HCT116 (cell line): ENCODE measurements at regions not wholly inside any gene's neighbourhood (a gene's known extent, or its start where the extent isn't known, plus 50 kb on each side); places are given as distances from the start of the nearest gene placed in this dataset.

Experiments
- ATAC-seq: fragments of 200-7000 bp; cut with Tn5 transposase; 2 replicates; pipeline ENCODE4 v1.9.1; 2020; ENCODE audit warnings: mild to moderate bottlenecking, moderate library complexity
- BruUV-seq: library from RNA; stranded (reverse); fragments of 400-500 nt; replicated peaks from 2 replicates; lab custom pipeline; 2021; lab: Mats Ljungman, UMichigan
- CTCF ChIA-PET: fragments of 300-600 bp; sonication (Branson Sonifier 250); formaldehyde crosslinking; loops from one replicate; lab custom pipeline; 2021; ENCODE audit warnings: antibody characterized with exemption; lab: Charles Lee
- POLR2A ChIA-PET: fragments of 300-600, 350-600 bp; sonication (Branson Sonifier 250); formaldehyde crosslinking; loops from one replicate; lab custom pipeline; 2021; ENCODE audit warnings: antibody characterized with exemption; lab: Charles Lee
- RAD21 ChIA-PET, 2 experiments: fragments of 300-600 bp; sonication (Branson Sonifier 250); formaldehyde crosslinking; loops; one replicate each; lab custom pipeline; 2023; ENCODE audit warnings: low total read pairs in 2 of 2; ENCODE audit not compliant: uncharacterized antibody in 2 of 2, unreplicated experiment in 2 of 2, low non-redundant PET in 1 of 2; lab: Charles Lee
- DNase-seq: peaks from one replicate; pipeline ENCODE4 v3.0.0-alpha.2; 2010; ENCODE audit warnings: low read depth, low spot score
- H2AFZ ChIP-seq: fragments of 200-600 bp; shearing (Covaris generic), sonication (generic); 2 replicates; pipeline ENCODE4 v1.6.1; 2017; ENCODE audit warnings: low read depth, mixed run types, mixed read lengths, antibody characterized with exemption, low read length; ENCODE audit not compliant: poor library complexity, severe bottlenecking
- H3K27ac ChIP-seq: 2 replicates; pipeline ENCODE4 v1.5.1; 2012; ENCODE audit warnings: low read depth, low read length
- H3K27me3 ChIP-seq: fragments of 200-600 bp; sonication (generic); 2 replicates; pipeline ENCODE4 v1.6.1; 2016; ENCODE audit warnings: mixed run types, low read length, mixed read lengths; ENCODE audit not compliant: insufficient read depth
- H3K36me3 ChIP-seq, 2 experiments: fragments of 200-500 bp in 1 of 2; fragments of 200-600 bp in 1 of 2; sonication (Bioruptor generic) in 1 of 2; sonication (generic) in 1 of 2; 2 replicates each; pipeline versions ENCODE4 v1.5.1 to v1.6.1; 2014 to 2016; ENCODE audit warnings: low read length in 2 of 2, inconsistent platforms in 1 of 2, mixed read lengths in 1 of 2, mixed run types in 1 of 2; ENCODE audit not compliant: insufficient read depth in 2 of 2, control insufficient read depth in 1 of 2
- H3K4me1 ChIP-seq, 2 experiments: fragments of 200-600 bp in 1 of 2; sonication (generic) in 1 of 2; 2 replicates each; pipeline versions ENCODE4 v1.5.1 to v1.6.1; 2012 to 2017; ENCODE audit warnings: low read length in 2 of 2, inconsistent platforms in 1 of 2, mild to moderate bottlenecking in 1 of 2, mixed read lengths in 1 of 2, mixed run types in 1 of 2, moderate library complexity in 1 of 2; ENCODE audit not compliant: insufficient read depth in 2 of 2, control insufficient read depth in 1 of 2
- H3K4me2 ChIP-seq: fragments of 200-600 bp; sonication (generic); 2 replicates; pipeline ENCODE4 v1.6.1; 2017; ENCODE audit warnings: mixed run types, low read length, mixed read lengths
- H3K4me3 ChIP-seq, 2 experiments: fragments of 200-600 bp in 1 of 2; sonication (generic) in 1 of 2; replicated peaks in 1 of 2; 2 replicates each; pipeline ENCODE4 v1.5.1; 2011 to 2016; ENCODE audit warnings: low read length in 2 of 2, control low read depth in 1 of 2, low read depth in 1 of 2, mild to moderate bottlenecking in 1 of 2, mixed read lengths in 1 of 2, mixed run types in 1 of 2
- H3K79me2 ChIP-seq: fragments of 200-600 bp; sonication (generic); 2 replicates; pipeline ENCODE4 v1.6.1; 2017; ENCODE audit warnings: mild to moderate bottlenecking, mixed run types, low read length, moderate library complexity, mixed read lengths; ENCODE audit not compliant: insufficient read depth
- H3K9ac ChIP-seq: fragments of 200-600 bp; sonication (generic); 2 replicates; pipeline ENCODE4 v1.6.1; 2016; ENCODE audit warnings: low read length, mixed read lengths
- H3K9me2 ChIP-seq: fragments of 200-600 bp; sonication (generic), shearing (Covaris generic); 2 replicates; pipeline ENCODE4 v1.6.1; 2017; ENCODE audit warnings: mixed run types, mild to moderate bottlenecking, moderate library complexity; ENCODE audit not compliant: insufficient read depth
- H3K9me3 ChIP-seq, 2 experiments: fragments of 200-500 bp in 1 of 2; fragments of 200-600 bp in 1 of 2; sonication (Bioruptor generic) in 1 of 2; sonication (generic) in 1 of 2; 2 replicates each; pipeline ENCODE4 v1.6.1; 2014 to 2017; ENCODE audit warnings: low read length in 2 of 2, mixed read lengths in 2 of 2, inconsistent platforms in 1 of 2, low read depth in 1 of 2, mild to moderate bottlenecking in 1 of 2, mixed run types in 1 of 2, moderate library complexity in 1 of 2; ENCODE audit not compliant: control insufficient read depth in 1 of 2, insufficient read depth in 1 of 2
- H4K20me1 ChIP-seq: fragments of 200-600 bp; sonication (generic), shearing (Covaris generic); 2 replicates; pipeline ENCODE4 v1.6.1; 2017; ENCODE audit warnings: mixed run types, mild to moderate bottlenecking, moderate library complexity; ENCODE audit not compliant: insufficient read depth
- CBX3 ChIP-seq: IDR thresholded peaks from 2 replicates; pipeline ENCODE4 v1.6.1; 2012; ENCODE audit warnings: low read depth
- CEBPB ChIP-seq: IDR thresholded peaks from 2 replicates; pipeline ENCODE4 v1.6.1; 2012; ENCODE audit warnings: low read depth
- CTCF ChIP-seq, 3 experiments: fragments of 200-600 bp in 1 of 3; sonication (generic) in 1 of 3; IDR thresholded peaks in 2 of 3; conservative IDR thresholded peaks in 1 of 3; 2 replicates each; pipeline ENCODE4 v1.5.1; 2012 to 2017; ENCODE audit warnings: low read depth in 2 of 3, low read length in 2 of 3, antibody characterized with exemption in 1 of 3, borderline replicate concordance in 1 of 3, control low read depth in 1 of 3, mild to moderate bottlenecking in 1 of 3, mixed read lengths in 1 of 3, mixed run types in 1 of 3, moderate library complexity in 1 of 3; ENCODE audit not compliant: insufficient read depth in 1 of 3
- EGR1 ChIP-seq: IDR thresholded peaks from 2 replicates; pipeline ENCODE4 v1.6.1; 2012; ENCODE audit warnings: low read depth
- EZH2 ChIP-seq: fragments of 200-600 bp; sonication (generic); IDR thresholded peaks from 2 replicates; pipeline ENCODE4 v1.6.1; 2017; ENCODE audit warnings: antibody characterized with exemption, mixed run types
- EZH2phosphoT487 ChIP-seq: fragments of 200-600 bp; IDR thresholded peaks from 2 replicates; pipeline ENCODE4 v1.6.1; 2018; ENCODE audit warnings: antibody characterized with exemption, borderline replicate concordance
- FOSL1 ChIP-seq: IDR thresholded peaks from 2 replicates; pipeline ENCODE4 v1.6.1; 2012; ENCODE audit warnings: low read depth
- JUND ChIP-seq: IDR thresholded peaks from 2 replicates; pipeline ENCODE4 v1.6.1; 2012
- MAX ChIP-seq: IDR thresholded peaks from 2 replicates; pipeline ENCODE4 v1.6.1; 2012
- POLR2A ChIP-seq: IDR thresholded peaks from 2 replicates; pipeline ENCODE4 v1.7.0; 2011; ENCODE audit warnings: borderline replicate concordance; ENCODE audit not compliant: insufficient read depth, insufficient read length; ENCODE audit errors: extremely low read depth
- POLR2AphosphoS5 ChIP-seq: IDR thresholded peaks from 2 replicates; pipeline ENCODE4 v1.6.1; 2011; ENCODE audit warnings: mild to moderate bottlenecking, low read depth, low read length, moderate library complexity
- SP1 ChIP-seq: IDR thresholded peaks from 2 replicates; pipeline ENCODE4 v1.6.1; 2012; ENCODE audit warnings: low read depth
- SRF ChIP-seq: IDR thresholded peaks from 2 replicates; pipeline ENCODE4 v1.6.1; 2012; ENCODE audit warnings: low read depth
- ZBTB33 ChIP-seq: IDR thresholded peaks from 2 replicates; pipeline ENCODE4 v1.6.1; 2011; ENCODE audit warnings: mild to moderate bottlenecking, low read length, moderate library complexity; ENCODE audit not compliant: insufficient replicate concordance; ENCODE audit errors: extremely low read depth
- ZNF274 ChIP-seq: fragments of 200-500 bp; sonication (Bioruptor generic); IDR thresholded peaks from 2 replicates; pipeline ENCODE4 v1.6.1; 2014; ENCODE audit warnings: mild to moderate bottlenecking, low read depth, low read length, inconsistent platforms
- intact Hi-C: fragments of 100-400 bp; cut with micrococcal nuclease; formaldehyde crosslinking; loops from 2 replicates; pipeline ENCODE4 v1.10.0; 2022

- CTCF ChIA-PET: interaction anchor here (1.5 kb wide), 1 partner anchor 9 kb away, joined by 3 read pairs; no protein-coding TSS in a partner anchor
- H3K4me1 ChIP-seq: no peaks in the 10 kb centered on the region
- H3K9ac ChIP-seq: no peak overlapping the region
- H3K36me3 ChIP-seq: no peaks in the 10 kb centered on the region
- RAD21 ChIA-PET: no interaction called here
- no peaks in the 10 kb centered on the region for H3K79me2 ChIP-seq
- TF ChIP-seq FOSL1: no peak
- TF ChIP-seq MAX: no peak
- no peak for TF ChIP-seq EZH2phosphoT487
- TF ChIP-seq EGR1: no peak
- no peak for TF ChIP-seq SP1
- TF ChIP-seq SRF: no peak
- TF ChIP-seq POLR2AphosphoS5: no peak
- TF ChIP-seq POLR2A: no peak
- TF ChIP-seq JUND: no peak
- TF ChIP-seq CEBPB: no peak
- no peak for TF ChIP-seq EZH2
- TF ChIP-seq ZBTB33: no peak
- no peak for TF ChIP-seq CTCF (IDR thresholded peaks at IDR 0.05 in 2 of 3, conservative IDR thresholded peaks at IDR 0.05 in 1 of 3; ENCODE audit: borderline replicate concordance in 1 of 3, insufficient read depth in 1 of 3, low read depth in 2 of 3, low read length in 2 of 3)
- TF ChIP-seq ZNF274: no peak
- TF ChIP-seq CBX3: no peak
- TF ChIP-seq, all 23 proteins: peak for 0
- intact Hi-C loops: no loop called here
- H3K9me3 ChIP-seq: no peaks in the 10 kb centered on the region
- no peak overlapping the region for H2AFZ ChIP-seq
- no peaks in the 10 kb centered on the region for H4K20me1 ChIP-seq
- no peak for DNase-seq
- BruUV-seq: no TSS peak
- POLR2A ChIA-PET: no interaction called here
- no peak overlapping the region for H3K27ac ChIP-seq
- no peak overlapping the region for H3K4me2 ChIP-seq
- peaks cover 72% of the 10 kb centered on the region for H3K27me3 ChIP-seq
- no peak for ATAC-seq
- H3K9me2 ChIP-seq: no peaks in the 10 kb centered on the region
- H3K4me3 ChIP-seq: no peak overlapping the region
These were observed 84.5 kb downstream of the ADRA2A start for GRCh38 chr10:111161109-111161874.
